ENCODE measurements at regions not wholly inside any gene's neighbourhood (a gene's known extent, or its start where the extent isn't known, plus 50 kb on each side); places are given as distances from the start of the nearest gene placed in this dataset.

GRCh38 chr3:88713233-88713691 lies 394.2 kb upstream of the EPHA3 start:
- TF ChIP-seq RAD21 (IDR thresholded peaks at IDR 0.05; ENCODE audit: low read depth) (no peak), TCF12 (IDR thresholded peaks at IDR 0.05; ENCODE audit: low read depth) (no peak), REST (IDR thresholded peaks at IDR 0.05; ENCODE audit: low read depth) (no peak), TEAD4 (IDR thresholded peaks at IDR 0.05) (no peak), TAF1 (IDR thresholded peaks at IDR 0.05; ENCODE audit: low read depth) (no peak), YY1 (IDR thresholded peaks at IDR 0.05; ENCODE audit: low read depth) (no peak), CEBPB (IDR thresholded peaks at IDR 0.05) (no peak), ZBTB7A (IDR thresholded peaks at IDR 0.05; ENCODE audit: low read depth) (no peak), EP300 (IDR thresholded peaks at IDR 0.05; ENCODE audit: borderline replicate concordance) (no peak), USF1 (IDR thresholded peaks at IDR 0.05) (no peak), CREB1 (IDR thresholded peaks at IDR 0.05; ENCODE audit: low read depth) (no peak), FOXM1 (IDR thresholded peaks at IDR 0.05; ENCODE audit: borderline replicate concordance, low read depth) (no peak), NFIC (IDR thresholded peaks at IDR 0.05) (no peak)

- no peak for TF ChIP-seq CEBPB (IDR thresholded peaks at IDR 0.05)
- TF ChIP-seq ZBTB7A (IDR thresholded peaks at IDR 0.05; ENCODE audit: low read depth), result no peak
- no peak for TF ChIP-seq YY1 (IDR thresholded peaks at IDR 0.05; ENCODE audit: low read depth)
- TF ChIP-seq TAF1 (IDR thresholded peaks at IDR 0.05; ENCODE audit: low read depth), result no peak
- no peak for TF ChIP-seq FOXM1 (IDR thresholded peaks at IDR 0.05; ENCODE audit: borderline replicate concordance, low read depth)
- no peak for TF ChIP-seq MAX (IDR thresholded peaks at IDR 0.05)
- no peak for TF ChIP-seq REST (IDR thresholded peaks at IDR 0.05; ENCODE audit: low read depth)
- TF ChIP-seq TEAD4 (IDR thresholded peaks at IDR 0.05), result no peak
- TF ChIP-seq EP300 (IDR thresholded peaks at IDR 0.05; ENCODE audit: borderline replicate concordance), result no peak
- TF ChIP-seq TCF12 (IDR thresholded peaks at IDR 0.05; ENCODE audit: low read depth), result no peak
- TF ChIP-seq USF1 (IDR thresholded peaks at IDR 0.05), result no peak
- TF ChIP-seq NFIC (IDR thresholded peaks at IDR 0.05), result no peak
- TF ChIP-seq EGR1 (IDR thresholded peaks at IDR 0.05), result no peak
- TF ChIP-seq RAD21 (IDR thresholded peaks at IDR 0.05; ENCODE audit: low read depth), result no peak
- no peak for TF ChIP-seq CREB1 (IDR thresholded peaks at IDR 0.05; ENCODE audit: low read depth)
Observed at GRCh38 chr3:88725440-88726165, 381.8 kb upstream of the EPHA3 start.

- TF ChIP-seq EP300 (IDR thresholded peaks at IDR 0.05; ENCODE audit: borderline replicate concordance), result no peak
- no peak for TF ChIP-seq REST (IDR thresholded peaks at IDR 0.05; ENCODE audit: low read depth)
- TF ChIP-seq FOXM1 (IDR thresholded peaks at IDR 0.05; ENCODE audit: borderline replicate concordance, low read depth), result no peak
- TF ChIP-seq EGR1 (IDR thresholded peaks at IDR 0.05), result no peak
- no peak for TF ChIP-seq CREB1 (IDR thresholded peaks at IDR 0.05; ENCODE audit: low read depth)
- TF ChIP-seq YY1 (IDR thresholded peaks at IDR 0.05; ENCODE audit: low read depth), result no peak
- TF ChIP-seq MAX (IDR thresholded peaks at IDR 0.05), result no peak
- TF ChIP-seq ZBTB7A (IDR thresholded peaks at IDR 0.05; ENCODE audit: low read depth), result no peak
- no peak for TF ChIP-seq USF1 (IDR thresholded peaks at IDR 0.05)
- TF ChIP-seq TEAD4 (IDR thresholded peaks at IDR 0.05), result no peak
- TF ChIP-seq RAD21 (IDR thresholded peaks at IDR 0.05; ENCODE audit: low read depth), result no peak
- TF ChIP-seq TAF1 (IDR thresholded peaks at IDR 0.05; ENCODE audit: low read depth), result no peak
- no peak for TF ChIP-seq NFIC (IDR thresholded peaks at IDR 0.05)
- no peak for TF ChIP-seq CEBPB (IDR thresholded peaks at IDR 0.05)
- TF ChIP-seq TCF12 (IDR thresholded peaks at IDR 0.05; ENCODE audit: low read depth), result no peak
Observed at GRCh38 chr3:88732186-88732585, 375.2 kb upstream of the EPHA3 start.
